AG04450 (cell line): ENCODE measurements at regions not wholly inside any gene's neighbourhood (a gene's known extent, or its start where the extent isn't known, plus 50 kb on each side); places are given as distances from the start of the nearest gene placed in this dataset.
"Not testable (repeated sequence)": the region's sequence is repeated elsewhere in the genome, so short reads cannot be mapped to it uniquely, and the experiment has no call there.

Experiments
- CTCF ChIA-PET: fragments of 300-600, 350-600 bp; formaldehyde crosslinking; extraction: SDS; loops from one replicate; lab custom pipeline; 2022; ENCODE audit warnings: antibody characterized with exemption, inconsistent platforms; lab: Charles Lee
- POLR2A ChIA-PET: fragments of 350-600 bp; formaldehyde crosslinking; extraction: SDS; loops from one replicate; lab custom pipeline; 2021; ENCODE audit warnings: antibody characterized with exemption, inconsistent platforms; lab: Yijun Ruan, JAX
- DNase-seq: peaks from one replicate; pipeline ENCODE4 v3.0.0-alpha.2; 2011; ENCODE audit warnings: low read depth, low spot score
- H3K27ac ChIP-seq: one replicate; pipeline ENCODE4 v1.5.1; 2012; ENCODE audit warnings: low read depth, low read length, control low read depth
- H3K27me3 ChIP-seq: one replicate; pipeline ENCODE4 v1.6.0; 2012; ENCODE audit warnings: low read length; ENCODE audit not compliant: control insufficient read depth, insufficient read depth
- H3K4me3 ChIP-seq: 2 replicates; pipeline ENCODE4 v1.5.1; 2011; ENCODE audit warnings: mild to moderate bottlenecking, low read depth, low read length, control low read depth
- H3K9me3 ChIP-seq: 2 replicates; pipeline ENCODE4 v1.5.1; 2012; ENCODE audit warnings: low read length; ENCODE audit not compliant: control insufficient read depth, insufficient read depth
- CTCF ChIP-seq: IDR thresholded peaks from 2 replicates; pipeline ENCODE4 v1.5.1; 2011; ENCODE audit warnings: low read depth, low read length, control low read depth, inconsistent platforms

GRCh38 chr6:134413241-134413643 is 95.3 kb upstream of the SGK1 start:
- no peak for DNase-seq
- ChIA-PET POLR2A (interaction anchor here (0.6 kb wide), 1 partner anchor 412 kb away, joined by 5 read pairs; no protein-coding TSS in a partner anchor), CTCF (no interaction called here)
- H3K9me3 ChIP-seq: 0 out of 2 replicates have a peak, but pooled peaks cover 3% of the 10 kb centered on the region
- H3K4me3 ChIP-seq: no peak overlapping the region
- no peak overlapping the region for H3K27ac ChIP-seq
- no peak for TF ChIP-seq CTCF
- H3K27me3 ChIP-seq: no peaks in the 10 kb centered on the region

DNA sequence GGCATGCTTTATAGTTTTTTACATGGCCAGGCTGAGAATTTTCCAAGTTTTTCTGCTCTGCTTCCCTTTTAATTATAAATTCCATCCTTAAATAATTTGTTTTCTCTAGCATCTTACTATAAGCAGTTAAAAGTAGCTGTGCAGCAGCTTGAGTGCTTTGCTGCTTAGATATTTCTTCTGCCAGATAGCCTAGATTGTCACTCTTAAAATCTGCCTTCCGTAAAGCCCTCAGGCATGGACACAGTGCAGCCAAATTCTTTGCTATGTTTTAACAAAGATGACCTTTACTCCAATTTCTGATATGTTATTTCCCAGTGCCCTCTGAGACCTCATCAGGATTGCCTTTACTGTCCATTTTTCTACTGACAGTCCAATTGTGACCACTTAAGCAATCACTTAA is 92.6 kb upstream of the SGK1 start:
- Histone ChIP-seq H3K27ac (no peak overlapping the region), H3K9me3 (0 out of 2 replicates have a peak, but pooled peaks cover 3% of the 10 kb centered on the region), H3K4me3 (no peak overlapping the region), H3K27me3 (no peaks in the 10 kb centered on the region)
- POLR2A ChIA-PET: no interaction called here
- CTCF ChIA-PET: no interaction called here
- no peak for TF ChIP-seq CTCF
- no peak for DNase-seq

DNA sequence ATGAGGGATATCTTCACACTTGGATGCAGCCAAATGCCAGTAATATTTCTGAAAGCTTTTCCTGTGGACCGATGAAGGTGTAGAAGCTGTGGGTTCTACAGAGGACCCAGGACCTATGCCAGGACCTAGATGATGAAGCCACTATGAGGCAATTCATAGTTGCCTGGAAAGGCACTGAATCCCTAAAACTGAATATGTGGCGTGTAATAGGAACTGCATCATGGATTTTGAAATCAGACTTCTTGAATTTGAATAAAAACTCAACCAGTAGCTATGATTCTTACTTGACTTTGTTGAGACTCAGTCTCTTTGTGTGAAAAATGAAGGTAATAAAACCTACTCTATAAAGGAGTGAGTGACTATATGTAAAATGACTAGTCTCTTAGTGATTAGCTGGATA is 89.9 kb upstream of the SGK1 start:
- no peak for DNase-seq
- CTCF ChIA-PET: interaction anchor here (0.6 kb wide), 1 partner anchor 159 kb away, joined by 3 read pairs; no protein-coding TSS in a partner anchor

GRCh38 chr6:134406311-134406710 is 88.4 kb upstream of the SGK1 start:
- Histone ChIP-seq H3K27me3 (no peaks in the 10 kb centered on the region), H3K27ac (no peak overlapping the region), H3K9me3 (no peaks in the 10 kb centered on the region), H3K4me3 (no peak overlapping the region)
- ChIA-PET CTCF (no interaction called here), POLR2A (no interaction called here)
- no peak for DNase-seq
- no peak for TF ChIP-seq CTCF

More for the DNA sequence above, 89.9 kb upstream of the SGK1 start:
- Histone ChIP-seq H3K4me3 (no peak overlapping the region), H3K27me3 (no peaks in the 10 kb centered on the region), H3K27ac (no peak overlapping the region), H3K9me3 (0 out of 2 replicates have a peak, but pooled peaks cover under 1% of the 10 kb centered on the region)
- TF ChIP-seq CTCF: no peak
- POLR2A ChIA-PET: no interaction called here

DNA sequence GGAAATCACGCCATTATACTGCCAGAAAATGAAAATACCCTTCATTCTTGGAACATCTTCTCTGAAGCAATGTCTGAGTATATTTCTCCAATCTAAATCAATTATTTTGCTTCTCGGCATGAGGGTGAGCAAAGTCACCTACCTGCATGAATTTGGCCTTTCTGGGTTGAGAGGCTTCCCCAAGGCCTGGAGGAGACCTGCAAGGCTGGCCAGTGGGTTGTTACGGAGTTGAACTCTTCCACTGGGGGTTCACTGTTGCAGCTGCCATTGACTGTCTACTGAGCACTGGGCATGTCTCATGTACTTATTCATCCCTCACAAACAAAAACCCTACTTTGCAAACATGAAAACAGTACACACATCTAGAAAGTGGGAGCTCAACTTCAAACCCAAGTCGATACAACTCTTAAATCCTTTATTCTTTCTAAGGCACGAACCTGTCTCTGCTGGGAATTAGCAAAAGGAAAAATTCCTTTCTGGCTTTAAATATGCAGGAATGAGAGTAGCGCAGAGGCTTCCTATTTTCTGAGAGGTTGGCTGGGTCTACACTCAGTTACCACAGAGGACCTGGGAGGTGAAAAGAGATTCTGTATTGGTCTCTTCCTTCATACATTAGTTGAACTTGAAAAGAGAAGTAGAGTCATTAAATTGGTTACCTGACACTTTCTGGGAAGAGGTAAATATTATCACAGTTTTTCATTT is 87.6 kb upstream of the SGK1 start:
- H3K9me3 ChIP-seq: no peaks in the 10 kb centered on the region
- no peak for TF ChIP-seq CTCF
- CTCF ChIA-PET: no interaction called here
- H3K27me3 ChIP-seq: no peaks in the 10 kb centered on the region
- no peak overlapping the region for H3K27ac ChIP-seq
- H3K4me3 ChIP-seq: no peak overlapping the region
- DNase-seq: no peak
- POLR2A ChIA-PET: no interaction called here

DNA sequence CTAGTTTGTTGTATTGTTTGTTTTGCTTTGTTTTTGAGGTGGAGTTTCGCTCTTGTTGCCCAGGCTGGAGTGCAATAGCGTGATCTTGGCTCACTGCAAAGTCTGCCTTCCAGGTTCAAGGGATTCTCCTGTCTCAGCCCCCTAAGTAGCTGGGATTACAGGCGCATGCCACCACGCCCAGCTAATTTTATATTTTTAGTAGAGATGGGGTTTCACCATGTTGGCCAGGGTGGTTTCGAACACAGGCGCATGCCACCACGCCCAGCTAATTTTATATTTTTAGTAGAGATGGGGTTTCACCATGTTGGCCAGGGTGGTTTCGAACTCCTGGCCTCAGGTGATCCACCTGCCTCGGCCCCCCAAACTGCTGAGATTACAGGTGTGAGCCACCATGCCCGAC is 85.4 kb upstream of the SGK1 start:
- H3K4me3 ChIP-seq, H3K27me3 ChIP-seq, DNase-seq, H3K27ac ChIP-seq, POLR2A ChIA-PET, H3K9me3 ChIP-seq: not testable (repeated sequence)
- CTCF ChIA-PET: interaction anchor here (0.6 kb wide), 1 partner anchor 97 kb away, joined by 3 read pairs; no protein-coding TSS in a partner anchor
